ENCODE measurements at regions not wholly inside any gene's neighbourhood (a gene's known extent, or its start where the extent isn't known, plus 50 kb on each side); places are given as distances from the start of the nearest gene placed in this dataset.
"Not testable (repeated sequence)": the region's sequence is repeated elsewhere in the genome, so short reads cannot be mapped to it uniquely, and the experiment has no call there.

DNA sequence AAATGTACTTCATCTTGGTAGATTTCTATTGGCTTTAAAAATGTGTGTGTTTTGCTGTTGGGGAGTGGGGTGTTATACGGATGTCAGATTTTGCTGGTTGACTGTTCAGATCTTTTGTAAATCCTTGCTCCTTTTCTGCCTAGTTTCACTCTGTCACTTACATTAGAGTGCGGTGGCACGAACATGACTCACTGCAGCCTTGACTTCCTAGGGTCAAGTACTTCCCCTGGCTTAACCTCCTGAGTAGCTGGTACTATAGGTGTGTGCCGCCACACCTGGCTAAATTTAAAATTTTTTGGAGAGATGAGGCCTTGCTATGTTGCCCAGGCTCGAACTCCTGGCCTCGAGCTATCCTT is 54.0 kb downstream of the VPREB1 start:
- TF ChIP-seq POLR2A (IDR thresholded peaks at IDR 0.05; ENCODE audit: low read length); GATA1 (IDR thresholded peaks at IDR 0.05; ENCODE audit: low read depth, low read length): not testable (repeated sequence)
